H1 (cell line): ENCODE measurements at regions not wholly inside any gene's neighbourhood (a gene's known extent, or its start where the extent isn't known, plus 50 kb on each side); places are given as distances from the start of the nearest gene placed in this dataset.

Experiments used
- CTCF ChIA-PET: fragments of 300-600 bp; sonication (Branson Sonifier 250); formaldehyde crosslinking; loops from one replicate; lab custom pipeline; 2021; ENCODE audit not compliant: partially characterized antibody; lab: Charles Lee
- POLR2A ChIA-PET: fragments of 300-600 bp; sonication (Branson Sonifier 250); formaldehyde crosslinking; loops from one replicate; lab custom pipeline; 2021; ENCODE audit warnings: inconsistent platforms; ENCODE audit not compliant: partially characterized antibody; lab: Charles Lee
- DNase-seq, 2 experiments: peaks; one replicate each; pipeline versions ENCODE4 v3.0.0 to v3.0.0-alpha.2; 2010 to 2022; ENCODE audit warnings: low spot score in 2 of 2, low read depth in 1 of 2, mixed read lengths in 1 of 2
- FAIRE-seq: peaks from 2 replicates; lab custom pipeline; 2011; peaks lifted over from hg19 to GRCh38; lab: Jason Lieb, UNC
- H2AFZ ChIP-seq: 2 replicates; pipeline ENCODE4 v1.8.1; 2012; ENCODE audit warnings: low read length, inconsistent platforms
- H2AK5ac ChIP-seq: 2 replicates; pipeline ENCODE4 v1.6.1; 2013; ENCODE audit warnings: low read depth, low read length
- H2BK120ac ChIP-seq: replicated peaks from 2 replicates; pipeline ENCODE3; 2013; ENCODE audit warnings: low read depth, low read length, inconsistent platforms
- H2BK12ac ChIP-seq: 2 replicates; pipeline ENCODE4 v1.6.1; 2013; ENCODE audit warnings: low read depth, low read length
- H2BK15ac ChIP-seq: 2 replicates; pipeline ENCODE4 v1.6.1; 2013; ENCODE audit warnings: low read length
- H2BK20ac ChIP-seq: 2 replicates; pipeline ENCODE4 v1.6.1; 2013; ENCODE audit warnings: low read length
- H2BK5ac ChIP-seq: 2 replicates; pipeline ENCODE4 v1.6.1; 2013; ENCODE audit warnings: low read depth, low read length
- H3K14ac ChIP-seq: 2 replicates; pipeline ENCODE4 v1.6.1; 2013; ENCODE audit warnings: inconsistent platforms; ENCODE audit not compliant: insufficient read length
- H3K18ac ChIP-seq: 2 replicates; pipeline ENCODE4 v1.6.1; 2013; ENCODE audit warnings: low read length; ENCODE audit errors: extremely low read depth
- H3K23ac ChIP-seq: 2 replicates; pipeline ENCODE4 v1.6.1; 2013; ENCODE audit warnings: inconsistent platforms; ENCODE audit not compliant: insufficient read length
- H3K23me2 ChIP-seq: 2 replicates; pipeline ENCODE4 v1.6.1; 2013; ENCODE audit warnings: low read depth, low read length
- H3K27ac ChIP-seq: 2 replicates; pipeline ENCODE4 v1.6.1; 2011; ENCODE audit warnings: low read depth, low read length, inconsistent platforms
- H3K27me3 ChIP-seq, 4 experiments: replicated peaks in 1 of 4; 1 replicate in 1 of 4; 2 replicates in 3 of 4; pipeline versions ENCODE4 v1.6.1 to v1.8.1; 2011 to 2013; ENCODE audit warnings: low read length in 3 of 4, mild to moderate bottlenecking in 3 of 4, inconsistent platforms in 2 of 4, mixed read lengths in 2 of 4, moderate library complexity in 1 of 4; ENCODE audit not compliant: control insufficient read depth in 3 of 4, insufficient read depth in 3 of 4; ENCODE audit errors: extremely low read depth in 1 of 4
- H3K36me3 ChIP-seq, 4 experiments: 2 replicates each; pipeline versions ENCODE4 v1.6.1 to v1.8.1; 2011 to 2013; ENCODE audit warnings: mild to moderate bottlenecking in 4 of 4, low read length in 3 of 4, moderate library complexity in 2 of 4, control low read depth in 1 of 4, inconsistent platforms in 1 of 4; ENCODE audit not compliant: insufficient read depth in 4 of 4, control insufficient read depth in 2 of 4
- H3K4ac ChIP-seq: replicated peaks from 2 replicates; pipeline ENCODE3; 2013; ENCODE audit warnings: low read length, low read depth, mixed read lengths, inconsistent platforms; ENCODE audit not compliant: insufficient read length
- H3K4me1 ChIP-seq, 4 experiments: replicated peaks in 1 of 4; 1 replicate in 1 of 4; 2 replicates in 3 of 4; pipeline versions ENCODE4 v1.6.1 to v1.8.1; 2011 to 2013; ENCODE audit warnings: low read length in 3 of 4, inconsistent platforms in 2 of 4, mixed read lengths in 1 of 4; ENCODE audit not compliant: insufficient read depth in 4 of 4, control insufficient read depth in 3 of 4
- H3K4me2 ChIP-seq, 2 experiments: 2 replicates each; pipeline versions ENCODE4 v1.6.1 to v1.8.1; 2011 to 2013; ENCODE audit warnings: low read depth in 2 of 2, low read length in 2 of 2, control low read depth in 1 of 2, inconsistent platforms in 1 of 2, mild to moderate bottlenecking in 1 of 2; ENCODE audit not compliant: insufficient read depth in 1 of 2
- H3K4me3 ChIP-seq, 4 experiments: fragments of 200-600, 300-600 bp in 1 of 4; sonication (generic), shearing (Covaris generic), sonication (Bioruptor Twin) in 1 of 4; 2 replicates each; pipeline versions ENCODE4 v1.5.1 to v1.8.1; 2011 to 2016; ENCODE audit warnings: low read length in 4 of 4, low read depth in 3 of 4, control low read depth in 2 of 4, inconsistent platforms in 2 of 4, mild to moderate bottlenecking in 2 of 4, mixed read lengths in 1 of 4, moderate library complexity in 1 of 4; ENCODE audit not compliant: insufficient read depth in 2 of 4; ENCODE audit errors: extremely low read depth in 1 of 4
- H3K56ac ChIP-seq: replicated peaks from 2 replicates; pipeline ENCODE3; 2013; ENCODE audit warnings: low read depth, mild to moderate bottlenecking, mixed read lengths, low read length, inconsistent platforms; ENCODE audit not compliant: insufficient read length
- H3K79me1 ChIP-seq: 2 replicates; pipeline ENCODE4 v1.6.1; 2013; ENCODE audit warnings: low read depth, low read length, control low read depth
- H3K79me2 ChIP-seq, 2 experiments: 2 replicates each; pipeline versions ENCODE4 v1.6.1 to v1.8.1; 2012 to 2013; ENCODE audit warnings: low read length in 2 of 2, mild to moderate bottlenecking in 2 of 2, inconsistent platforms in 1 of 2; ENCODE audit not compliant: insufficient read depth in 2 of 2, control insufficient read depth in 1 of 2
- H3K9ac ChIP-seq, 4 experiments: replicated peaks in 1 of 4; 1 replicate in 1 of 4; 2 replicates in 3 of 4; pipeline versions ENCODE4 v1.6.1 to v1.8.1; 2011 to 2013; ENCODE audit warnings: low read depth in 3 of 4, low read length in 3 of 4, control low read depth in 2 of 4, mild to moderate bottlenecking in 2 of 4, moderate library complexity in 2 of 4, inconsistent platforms in 1 of 4; ENCODE audit errors: extremely low read depth in 1 of 4
- H3K9me3 ChIP-seq, 2 experiments: 2 replicates each; pipeline versions ENCODE4 v1.6.1 to v1.8.1; 2012 to 2013; ENCODE audit warnings: mild to moderate bottlenecking in 2 of 2, moderate library complexity in 2 of 2, control low read depth in 1 of 2, inconsistent platforms in 1 of 2, low read depth in 1 of 2, low read length in 1 of 2, mixed read lengths in 1 of 2; ENCODE audit not compliant: insufficient read depth in 2 of 2
- H4K20me1 ChIP-seq, 2 experiments: replicated peaks in 1 of 2; 2 replicates each; pipeline versions ENCODE3 to v1.8.1; 2011 to 2013; ENCODE audit warnings: inconsistent platforms in 2 of 2, low read length in 2 of 2, mild to moderate bottlenecking in 1 of 2; ENCODE audit not compliant: insufficient read depth in 2 of 2, control insufficient read depth in 1 of 2
- H4K5ac ChIP-seq: 2 replicates; pipeline ENCODE4 v1.6.1; 2013; ENCODE audit warnings: low read length, low read depth, mixed read lengths, inconsistent platforms; ENCODE audit not compliant: insufficient read length
- H4K8ac ChIP-seq: 2 replicates; pipeline ENCODE4 v1.8.0; 2013; ENCODE audit warnings: mild to moderate bottlenecking, moderate library complexity, low read length, inconsistent platforms; ENCODE audit not compliant: insufficient read depth; ENCODE audit errors: extremely low read depth
- H4K91ac ChIP-seq: replicated peaks from 2 replicates; pipeline ENCODE3; 2013; ENCODE audit warnings: low read length, mixed read lengths, inconsistent platforms; ENCODE audit not compliant: insufficient read length
- KDM5A ChIP-seq: fragments of 200-600 bp; IDR thresholded peaks from 2 replicates; pipeline ENCODE4 v1.7.1; 2012; ENCODE audit warnings: mild to moderate bottlenecking, low read length, inconsistent platforms, mixed read lengths
- WGBS, 2 experiments: shearing (Covaris generic) in 1 of 2; methylation state at CpG; one replicate each; pipeline versions ENCODE4 v1.1.6 to v1.1.7; 2013 to 2015; ENCODE audit warnings: low lambda C conversion rate in 2 of 2, mixed read lengths in 2 of 2, inconsistent platforms in 1 of 2, low coverage in 1 of 2, missing lambda C conversion rate in 1 of 2; ENCODE audit not compliant: insufficient replicate concordance in 2 of 2, insufficient coverage in 1 of 2, insufficient read length in 1 of 2; ENCODE audit errors: extremely low coverage in 1 of 2, missing lambda C conversion rate in 1 of 2; 5-methylcytosine and 5-hydroxymethylcytosine counted together

DNA sequence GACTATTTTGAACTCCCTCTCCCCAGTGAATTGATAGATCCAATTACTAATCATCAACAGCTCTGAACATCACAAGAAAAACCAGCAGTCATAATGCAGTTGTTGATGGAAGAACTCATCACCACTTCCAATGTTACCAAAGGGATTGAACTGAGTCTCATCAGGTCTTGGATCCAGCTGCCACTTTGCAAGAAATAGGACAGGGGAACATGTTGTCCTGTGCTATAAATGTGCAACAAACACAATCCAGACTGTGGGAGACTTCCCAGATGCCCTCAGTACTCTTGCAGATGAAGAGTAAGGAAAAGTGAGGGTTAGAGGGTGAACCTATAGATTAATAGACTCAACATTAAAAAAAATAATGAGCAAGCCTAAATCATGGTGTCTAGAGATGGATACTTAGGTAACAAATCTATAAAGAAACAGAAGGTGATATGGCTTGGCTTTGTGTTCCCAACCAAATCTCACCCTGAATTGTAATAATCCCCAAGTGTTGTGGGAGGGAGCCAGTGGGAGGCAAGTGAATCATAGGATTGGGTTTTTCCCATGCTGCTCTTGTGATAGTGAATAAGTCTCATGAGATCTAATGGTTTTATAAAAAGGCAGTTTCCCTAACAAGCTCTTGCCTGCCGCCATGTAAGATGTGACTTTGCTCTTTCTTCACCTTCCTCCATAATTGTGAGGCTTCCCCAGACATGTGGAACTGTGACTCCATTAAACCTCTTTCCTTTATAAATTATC is 63.4 kb upstream of the PAPPA start:
- H2BK5ac ChIP-seq = no peak overlapping the region
- no peak overlapping the region for H2BK15ac ChIP-seq
- no peak overlapping the region for H3K9ac ChIP-seq
- H3K23me2 ChIP-seq = no peaks in the 10 kb centered on the region
- no peak overlapping the region for H3K4ac ChIP-seq
- H3K79me1 ChIP-seq = no peaks in the 10 kb centered on the region
- H3K27ac ChIP-seq = no peak overlapping the region
- no peak overlapping the region for H4K5ac ChIP-seq
- H3K4me3 ChIP-seq = no peak overlapping the region
- no peak for DNase-seq
- no peaks in the 10 kb centered on the region for H3K36me3 ChIP-seq
- no peak overlapping the region for H3K4me2 ChIP-seq
- no peaks in the 10 kb centered on the region for H3K79me2 ChIP-seq
- no peaks in the 10 kb centered on the region for H3K4me1 ChIP-seq
- H4K8ac ChIP-seq = no peak overlapping the region
- no peak overlapping the region for H3K18ac ChIP-seq
- POLR2A ChIA-PET = no interaction called here
- WGBS, 2 experiments = 100% methylated on average over 1 of the region's 1 CpG; no CpG with 5 or more reads in 1 of the 2 experiments
- no peaks in the 10 kb centered on the region for H4K20me1 ChIP-seq
- CTCF ChIA-PET = interaction anchor here (1.1 to 1.3 kb wide), 2 partner anchors 290 to 497 kb away, joined by 3 read pairs; no protein-coding TSS in a partner anchor
- no peak overlapping the region for H2BK20ac ChIP-seq
- no peak for FAIRE-seq
- no peak overlapping the region for H2AK5ac ChIP-seq
- H2BK120ac ChIP-seq = no peak overlapping the region
- TF ChIP-seq KDM5A = no peak
- no peak overlapping the region for H3K56ac ChIP-seq
- no peak overlapping the region for H3K23ac ChIP-seq
- no peak overlapping the region for H3K14ac ChIP-seq
- no peak overlapping the region for H2BK12ac ChIP-seq
- no peaks in the 10 kb centered on the region for H3K27me3 ChIP-seq
- H4K91ac ChIP-seq = no peak overlapping the region
- no peaks in the 10 kb centered on the region for H3K9me3 ChIP-seq
- H2AFZ ChIP-seq = no peak overlapping the region
